Astrocyte of the spinal cord (primary cell): ENCODE measurements at regions not wholly inside any gene's neighbourhood (a gene's known extent, or its start where the extent isn't known, plus 50 kb on each side); places are given as distances from the start of the nearest gene placed in this dataset.

ENCODE experiments used
- DNase-seq: peaks from one replicate; pipeline ENCODE4 v3.0.0; 2011; ENCODE audit warnings: low read depth, low spot score
- H3K4me3 ChIP-seq: 2 replicates; pipeline ENCODE4 v1.5.1; 2011; ENCODE audit warnings: low read depth, mild to moderate bottlenecking, low read length, moderate library complexity
- in situ Hi-C: cut with HindIII; loops from 2 replicates; pipeline ENCODE4 v1.10.0; 2017; ENCODE audit warnings: low sequenced_read_pairs
- TF ChIP-seq, protein P1 (sequence below): IDR thresholded peaks from 2 replicates; pipeline ENCODE4 v1.5.1; 2012; ENCODE audit warnings: low read depth, mild to moderate bottlenecking, low read length, inconsistent platforms

DNA sequence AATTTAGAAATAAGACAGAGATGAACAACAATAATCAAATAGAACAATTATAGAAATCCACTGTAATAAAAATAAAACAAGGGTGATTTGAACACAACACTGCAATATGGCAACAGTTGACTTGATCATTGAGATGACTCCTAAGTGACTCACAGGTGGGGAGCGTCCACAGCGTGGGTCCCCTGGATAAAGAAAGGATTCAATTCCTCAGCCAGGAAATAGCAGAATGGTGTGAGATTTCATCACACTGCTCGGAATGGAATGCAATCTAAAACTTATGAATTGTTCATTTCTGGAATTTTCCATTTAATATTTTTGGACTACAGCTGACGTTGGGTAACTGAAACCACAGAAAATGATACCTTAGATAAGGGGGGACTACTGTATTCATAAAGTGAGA lies 82.0 kb downstream of the CNTN3 start:
- peak; percentile 48 for DNase-seq
- no peak overlapping the region for H3K4me3 ChIP-seq
- in situ Hi-C loops, result no loop called here
- TF ChIP-seq, protein P1, sequence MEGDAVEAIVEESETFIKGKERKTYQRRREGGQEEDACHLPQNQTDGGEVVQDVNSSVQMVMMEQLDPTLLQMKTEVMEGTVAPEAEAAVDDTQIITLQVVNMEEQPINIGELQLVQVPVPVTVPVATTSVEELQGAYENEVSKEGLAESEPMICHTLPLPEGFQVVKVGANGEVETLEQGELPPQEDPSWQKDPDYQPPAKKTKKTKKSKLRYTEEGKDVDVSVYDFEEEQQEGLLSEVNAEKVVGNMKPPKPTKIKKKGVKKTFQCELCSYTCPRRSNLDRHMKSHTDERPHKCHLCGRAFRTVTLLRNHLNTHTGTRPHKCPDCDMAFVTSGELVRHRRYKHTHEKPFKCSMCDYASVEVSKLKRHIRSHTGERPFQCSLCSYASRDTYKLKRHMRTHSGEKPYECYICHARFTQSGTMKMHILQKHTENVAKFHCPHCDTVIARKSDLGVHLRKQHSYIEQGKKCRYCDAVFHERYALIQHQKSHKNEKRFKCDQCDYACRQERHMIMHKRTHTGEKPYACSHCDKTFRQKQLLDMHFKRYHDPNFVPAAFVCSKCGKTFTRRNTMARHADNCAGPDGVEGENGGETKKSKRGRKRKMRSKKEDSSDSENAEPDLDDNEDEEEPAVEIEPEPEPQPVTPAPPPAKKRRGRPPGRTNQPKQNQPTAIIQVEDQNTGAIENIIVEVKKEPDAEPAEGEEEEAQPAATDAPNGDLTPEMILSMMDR, result no peak

DNA sequence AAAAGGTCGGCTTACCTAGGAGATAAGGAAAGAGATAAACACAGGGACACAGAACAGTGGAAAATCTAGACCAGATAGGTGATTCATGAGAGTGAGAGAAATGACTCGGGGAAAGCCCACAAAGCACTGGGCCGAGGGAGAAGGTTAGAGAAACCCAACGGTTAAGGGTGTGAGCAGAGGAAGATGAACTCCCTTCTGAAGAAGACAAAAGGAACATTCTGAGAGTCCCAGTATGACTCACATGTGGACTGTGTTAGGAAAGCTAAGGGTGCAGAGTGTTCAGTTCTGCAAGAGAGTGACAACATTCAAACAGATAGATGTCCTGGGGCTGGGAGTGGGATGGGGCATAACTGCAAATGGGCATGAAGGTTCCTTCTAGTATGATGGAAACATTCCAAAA lies 83.0 kb downstream of the CNTN3 start:
- no peak for DNase-seq
- no peak overlapping the region for H3K4me3 ChIP-seq
- in situ Hi-C loops, result no loop called here
- TF ChIP-seq, protein P1, result no peak

DNA sequence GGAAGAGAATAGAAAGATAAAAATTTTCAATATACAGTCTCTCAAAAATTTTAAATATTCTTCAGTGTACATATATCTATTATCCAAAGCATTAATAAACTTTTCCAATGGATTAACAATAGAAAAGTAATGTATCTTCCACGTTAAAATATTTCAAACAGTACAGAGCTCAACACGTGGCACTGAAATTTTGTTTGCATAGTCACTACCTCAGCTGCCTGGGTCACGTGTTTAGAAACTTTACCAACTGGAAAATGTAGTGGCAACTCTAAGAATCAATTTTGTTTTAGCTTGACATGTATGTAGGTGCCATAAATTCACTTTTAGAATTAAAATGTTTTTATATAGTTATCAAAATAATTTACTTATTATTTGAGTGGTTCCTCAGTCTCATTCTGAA lies 85.3 kb downstream of the CNTN3 start:
- DNase-seq, result no peak
- H3K4me3 ChIP-seq, result no peak overlapping the region
- TF ChIP-seq, protein P1, result no peak
- in situ Hi-C loops, result no loop called here

DNA sequence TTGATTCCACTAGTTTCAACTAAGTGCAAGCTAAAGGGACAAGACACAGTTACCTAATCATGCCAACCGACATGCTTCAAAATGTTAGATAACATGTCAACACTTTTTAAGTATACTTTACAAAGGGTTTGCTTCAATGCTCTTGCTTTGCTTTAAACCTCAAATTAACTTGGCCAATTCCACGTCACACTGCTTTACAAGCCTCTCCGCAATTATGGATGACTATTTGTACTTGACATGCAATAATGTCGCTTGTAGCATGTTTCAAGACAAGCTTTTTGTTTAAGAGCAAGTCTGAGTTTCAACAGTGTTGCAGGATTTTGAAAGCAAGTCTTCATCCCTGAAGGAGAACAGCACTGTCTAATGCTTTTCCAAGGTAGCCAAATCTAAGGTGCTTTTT lies 86.9 kb downstream of the CNTN3 start:
- no peak for DNase-seq
- TF ChIP-seq, protein P1, result no peak
- H3K4me3 ChIP-seq, result no peak overlapping the region
- in situ Hi-C loops, result no loop called here

DNA sequence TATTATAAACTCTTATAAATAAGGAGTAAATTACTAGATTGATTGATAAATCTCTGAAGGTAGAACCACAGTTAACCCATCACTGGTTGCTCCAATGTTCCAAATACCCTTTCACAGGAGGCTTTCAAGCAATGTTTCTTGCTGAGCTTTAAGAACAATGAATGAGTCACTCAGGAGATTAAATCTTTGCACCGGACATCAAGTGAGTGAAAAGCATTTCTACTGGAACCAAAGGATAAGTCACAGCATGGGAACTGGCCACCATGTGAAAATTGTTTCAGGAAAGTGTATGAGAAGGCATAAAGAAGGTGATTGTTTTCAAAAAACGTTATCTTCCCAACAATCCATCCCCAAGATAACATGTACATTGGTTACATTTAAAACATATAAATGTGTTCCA lies 90.6 kb downstream of the CNTN3 start:
- no peak for DNase-seq
- TF ChIP-seq, protein P1, result no peak
- in situ Hi-C loops, result no loop called here
- no peak overlapping the region for H3K4me3 ChIP-seq

DNA sequence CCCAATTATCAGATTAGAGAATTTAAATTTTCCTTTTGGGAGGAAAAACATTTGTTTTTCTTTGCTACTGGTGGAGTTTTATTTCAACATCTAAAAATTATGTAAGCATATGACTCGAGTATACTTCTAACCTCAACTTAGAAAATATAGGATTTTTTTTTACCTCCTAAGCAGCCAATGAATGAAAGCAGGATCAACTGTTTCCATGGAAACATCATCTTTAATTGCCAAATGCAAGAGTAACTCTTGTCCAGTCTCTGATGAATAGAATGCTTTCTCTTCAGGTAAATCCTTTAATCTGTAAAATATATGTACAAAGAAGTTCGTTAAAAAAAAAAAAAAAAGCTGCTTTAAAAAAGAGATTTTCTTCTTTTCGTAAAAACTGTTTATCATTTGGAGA lies 93.6 kb downstream of the CNTN3 start:
- no peak overlapping the region for H3K4me3 ChIP-seq
- in situ Hi-C loops, result no loop called here
- no peak for DNase-seq
- TF ChIP-seq, protein P1, result no peak

DNA sequence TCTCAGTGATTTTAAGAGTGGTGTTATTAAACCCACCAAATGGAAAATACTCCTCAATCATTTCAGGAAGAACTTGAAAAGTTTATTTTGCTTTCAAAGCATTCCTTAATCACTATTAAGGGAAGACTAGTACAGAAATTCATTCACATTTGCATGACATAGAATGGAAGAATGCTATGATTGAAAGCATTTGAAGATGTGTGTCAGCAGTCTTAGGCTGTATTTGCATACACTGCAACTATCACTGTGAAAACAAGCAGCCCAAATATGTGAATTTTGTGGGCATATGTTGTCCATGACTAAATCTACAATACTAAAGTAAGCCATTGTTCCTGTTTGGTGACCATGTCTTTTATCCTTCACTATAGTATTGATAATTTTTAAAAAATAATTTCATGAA lies 95.8 kb downstream of the CNTN3 start:
- in situ Hi-C loops, result no loop called here
- TF ChIP-seq, protein P1, result no peak
- no peak overlapping the region for H3K4me3 ChIP-seq
- no peak for DNase-seq
